GM19351 (cell line): ENCODE measurements at regions not wholly inside any gene's neighbourhood (a gene's known extent, or its start where the extent isn't known, plus 50 kb on each side); places are given as distances from the start of the nearest gene placed in this dataset.
"Not testable (repeated sequence)": the region's sequence is repeated elsewhere in the genome, so short reads cannot be mapped to it uniquely, and the experiment has no call there.

Experiments
- ATAC-seq: cut with Tn5 transposase; IDR thresholded peaks from one replicate; pipeline ENCODE4 v1.9.1; 2021; ENCODE audit warnings: mild to moderate bottlenecking, moderate library complexity; ENCODE audit not compliant: unreplicated experiment

DNA sequence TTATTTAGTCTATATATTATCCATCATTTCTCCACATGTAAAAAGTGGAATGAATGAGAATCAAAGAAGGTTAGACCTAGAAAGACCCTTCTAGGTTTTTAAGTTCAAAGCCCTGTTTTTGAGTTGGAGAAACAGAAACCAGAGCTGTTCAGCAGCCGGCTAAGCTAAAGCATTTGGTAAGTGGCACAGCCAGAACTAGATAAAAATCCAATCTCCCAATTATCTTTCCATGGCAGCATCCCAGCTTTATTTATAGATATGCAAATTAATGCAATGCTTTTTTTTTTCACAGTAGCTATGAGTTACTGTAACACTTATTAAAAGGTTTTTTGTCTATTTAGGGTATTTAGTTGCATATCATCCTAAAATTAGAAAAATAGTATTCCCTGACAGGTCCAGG, 85.1 kb downstream of the NIBAN1 start:
- no peak for ATAC-seq

DNA sequence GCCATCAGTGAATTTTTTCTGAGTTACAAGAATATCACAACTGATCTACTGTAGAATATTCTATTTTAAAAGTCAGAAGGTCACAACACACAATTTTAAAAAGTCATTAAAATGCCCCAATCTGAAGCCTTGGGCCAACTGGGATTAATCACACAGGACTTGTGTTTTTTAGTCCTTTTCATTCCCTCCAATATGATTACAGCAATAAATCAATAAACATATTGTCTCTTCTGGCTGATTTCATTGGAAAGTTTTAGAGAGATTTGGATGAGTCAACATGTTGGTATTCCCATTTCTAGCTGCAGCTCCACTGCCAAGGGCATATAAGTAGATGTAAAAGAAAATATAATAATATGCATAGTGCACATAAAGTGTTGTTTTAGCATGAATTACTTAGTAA, 85.8 kb downstream of the NIBAN1 start:
- ATAC-seq = no peak

DNA sequence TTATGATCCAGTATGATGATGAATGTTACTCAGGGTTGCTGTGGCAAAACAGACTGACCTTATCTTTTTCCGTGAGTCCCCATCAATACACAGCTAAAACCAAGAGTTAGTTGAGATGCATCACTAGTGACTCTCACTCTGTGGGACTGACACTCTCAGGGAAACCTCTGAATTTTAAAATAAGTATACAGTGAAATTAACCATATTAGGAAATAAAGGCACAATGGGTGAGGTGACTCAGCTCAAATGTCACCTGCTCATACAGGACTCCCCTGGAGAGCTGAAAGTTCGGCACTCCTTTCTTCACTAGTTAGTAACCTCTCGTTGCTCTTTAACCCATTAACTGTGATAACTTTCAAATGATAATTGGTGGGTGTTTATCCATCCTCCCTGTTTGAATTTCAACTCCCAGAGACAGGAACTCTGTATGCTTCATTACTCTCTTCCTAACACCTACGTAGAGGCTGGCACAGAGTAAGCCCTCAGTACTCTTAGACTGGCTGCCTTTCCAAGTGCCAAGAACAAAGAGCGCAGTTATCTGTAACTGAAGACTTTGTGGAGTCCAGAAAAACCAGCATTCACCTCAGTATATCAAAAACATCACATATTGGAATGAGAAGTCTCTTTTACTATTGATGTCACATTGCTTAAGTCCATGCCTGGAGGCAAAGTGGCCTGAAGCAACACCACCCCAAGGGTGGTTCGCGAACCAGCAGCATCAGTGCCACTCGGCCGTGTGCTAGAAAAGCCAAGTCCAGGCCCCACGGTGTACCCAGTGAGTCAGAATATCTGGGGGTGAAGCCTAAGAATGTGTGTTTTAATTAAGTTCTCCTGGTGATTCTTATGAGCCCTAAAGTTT, 91.1 kb downstream of the NIBAN1 start:
- peak; percentile 32 for ATAC-seq

DNA sequence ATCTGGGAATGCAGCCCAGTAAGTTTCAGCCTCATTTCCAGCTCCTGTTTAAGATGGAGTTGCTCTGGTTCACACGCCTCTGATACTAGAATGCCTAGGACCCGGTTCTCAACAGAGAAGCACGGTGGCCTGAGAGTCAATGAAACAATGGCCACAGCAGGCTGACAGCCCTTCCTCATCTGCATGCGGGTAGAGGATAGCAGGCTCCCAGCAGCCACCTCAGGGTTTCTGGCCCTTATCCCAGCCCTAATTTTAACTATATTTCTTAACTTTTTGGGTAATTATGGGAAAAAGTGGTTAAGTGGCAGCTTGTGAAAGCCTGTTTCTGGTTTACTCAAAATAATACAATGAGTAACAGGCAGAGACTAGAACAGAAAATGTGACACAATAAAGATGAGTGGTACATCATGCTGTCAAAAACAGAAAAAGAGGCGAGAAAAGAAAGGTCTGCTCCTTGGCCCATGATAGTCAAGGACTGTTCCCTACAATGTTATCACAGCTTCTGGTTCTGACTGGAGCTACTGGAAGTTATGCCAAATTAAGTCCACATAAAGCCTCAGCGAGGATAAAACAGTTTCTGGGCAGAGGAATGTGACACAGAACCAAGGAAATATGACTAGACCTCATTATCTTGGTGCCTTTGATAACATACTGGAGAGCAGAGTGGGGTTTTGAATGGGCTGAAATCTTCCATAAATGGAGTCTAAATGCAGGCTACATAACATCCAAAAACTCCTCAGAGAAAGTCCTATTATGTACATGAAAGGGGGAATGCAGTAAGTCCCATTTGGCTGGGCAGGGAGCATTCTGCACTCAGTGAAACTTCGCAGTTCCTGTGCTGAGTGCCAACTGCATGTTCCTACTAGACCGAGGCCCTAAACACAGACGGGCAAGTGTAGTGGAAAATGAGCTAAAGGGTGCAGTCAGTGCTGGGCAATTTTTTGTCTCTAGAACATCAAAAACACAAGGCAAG, 92.1 kb downstream of the NIBAN1 start:
- ATAC-seq = peak; percentile 62

- no peak for ATAC-seq
Measured at GRCh38 chr1:184879876-184880557, 94.3 kb downstream of the NIBAN1 start.

GRCh38 chr1:184878602-184879001, 95.7 kb downstream of the NIBAN1 start:
- ATAC-seq = no peak

GRCh38 chr1:184878002-184878401, 96.3 kb downstream of the NIBAN1 start:
- no peak for ATAC-seq

DNA sequence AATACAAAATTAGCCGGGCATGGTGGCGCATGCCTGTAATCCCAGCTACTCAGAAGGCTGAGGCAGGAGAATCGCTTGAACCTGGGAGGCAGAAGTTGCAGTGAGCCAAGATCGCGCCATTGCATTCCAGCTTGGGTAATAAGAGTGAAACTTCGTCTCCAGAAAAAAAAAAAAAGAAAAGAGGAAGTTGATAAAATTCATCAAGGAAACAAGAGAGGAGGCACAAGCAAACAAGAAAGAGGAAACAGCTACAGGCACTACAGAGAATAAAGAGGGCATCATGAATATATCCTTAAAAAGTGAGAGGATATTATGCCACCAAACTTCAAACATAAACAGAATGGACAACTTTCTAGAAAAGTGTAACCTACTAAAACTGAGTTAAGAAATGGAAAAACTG, 98.3 kb downstream of the NIBAN1 start:
- not testable (repeated sequence) for ATAC-seq

DNA sequence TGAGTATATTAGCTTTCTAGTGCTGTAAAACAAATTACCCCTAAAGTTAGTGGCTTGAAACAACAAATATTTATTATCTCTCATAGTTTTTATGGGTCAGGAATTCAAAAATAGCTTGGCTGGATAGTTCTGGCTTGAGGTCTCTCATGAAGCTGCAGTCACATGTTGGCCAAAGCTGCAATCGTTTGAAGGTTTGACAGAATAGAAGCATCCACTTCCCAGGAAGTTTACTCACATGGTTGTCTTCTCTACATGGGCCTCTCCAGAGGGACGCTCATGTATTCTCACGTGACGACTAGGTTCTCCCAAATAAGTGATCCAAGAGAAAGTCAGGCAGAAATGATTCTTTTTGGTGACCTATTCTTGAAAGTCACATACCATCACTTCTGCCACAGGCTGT, 99.1 kb downstream of the NIBAN1 start:
- no peak for ATAC-seq

DNA sequence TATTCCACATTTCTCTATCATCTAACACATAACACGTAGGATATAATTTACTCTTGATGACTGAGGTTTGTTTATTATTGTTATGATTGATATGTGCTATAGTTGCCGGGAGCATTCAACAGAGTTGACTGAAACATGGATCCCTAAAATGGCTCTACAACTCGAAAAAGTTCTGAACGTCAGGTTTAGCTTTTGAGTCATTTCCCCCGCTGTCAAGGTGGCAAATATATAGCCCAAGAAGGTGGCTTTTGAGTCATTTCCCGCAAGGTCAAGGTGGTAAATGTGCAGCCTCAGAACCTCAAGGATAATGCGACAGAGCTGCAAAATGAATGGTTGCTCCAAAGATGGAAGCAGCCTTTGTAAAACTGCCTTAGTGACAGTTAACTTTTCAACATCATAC, 104.0 kb downstream of the NIBAN1 start:
- no peak for ATAC-seq

GRCh38 chr1:184867866-184868689, 106.2 kb downstream of the NIBAN1 start:
- ATAC-seq = no peak

- peak; percentile 93 for ATAC-seq
Measured at GRCh38 chr1:184866991-184867788, 107.1 kb downstream of the NIBAN1 start.

- peak; percentile 18 for ATAC-seq
Measured at GRCh38 chr1:184866586-184866985, 107.7 kb downstream of the NIBAN1 start.

- no peak for ATAC-seq
Measured at GRCh38 chr1:184865831-184866230, 108.5 kb downstream of the NIBAN1 start.

DNA sequence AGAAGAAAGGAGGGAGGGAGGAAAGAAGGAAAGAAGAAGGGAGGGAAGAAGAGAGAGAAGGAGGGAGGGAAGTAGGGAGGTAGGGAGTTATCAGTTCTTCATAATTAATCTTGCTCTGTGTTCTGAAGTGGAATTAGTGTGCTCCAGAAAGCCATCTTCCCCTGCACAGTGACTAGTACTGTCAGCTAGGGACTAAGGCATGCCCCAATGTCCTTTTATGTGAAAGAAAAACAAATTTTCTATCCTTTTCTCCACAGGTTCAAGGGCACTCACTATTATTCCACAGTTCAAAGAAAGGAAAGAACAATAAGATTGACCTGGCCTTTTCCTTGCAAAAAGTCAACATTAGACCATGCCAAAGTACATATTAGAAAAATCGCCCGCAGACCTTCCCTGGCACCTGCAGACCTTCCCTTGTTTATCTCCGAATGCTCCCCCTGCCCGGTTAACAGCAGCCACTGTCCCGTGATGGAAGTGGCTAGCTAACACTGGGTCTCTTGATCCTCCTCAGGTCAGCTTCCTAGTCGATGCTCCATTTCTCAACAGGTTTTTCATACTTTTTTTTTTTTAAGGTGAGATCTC, 107.2 kb upstream of the EDEM3 start:
- ATAC-seq = no peak

- peak; percentile 44 for ATAC-seq
Measured at GRCh38 chr1:184860985-184861754, 106.5 kb upstream of the EDEM3 start.

DNA sequence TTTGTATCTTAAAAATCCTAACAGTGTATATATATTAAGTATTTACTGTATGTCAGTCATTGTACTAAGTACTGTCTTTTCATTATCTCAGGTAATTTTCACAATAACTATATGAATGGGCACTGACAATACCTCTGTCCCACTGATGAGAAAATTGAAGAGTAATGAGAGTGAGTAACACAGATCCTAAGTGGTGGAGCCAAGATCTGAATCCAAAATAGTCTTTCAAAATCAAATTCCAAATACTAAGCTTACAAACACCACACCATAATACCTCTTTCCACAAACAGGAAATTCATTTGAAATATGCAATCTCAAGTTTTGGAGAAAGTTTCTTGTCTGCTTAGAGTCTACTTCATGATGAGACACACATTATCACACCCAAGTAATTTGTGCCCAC, 105.9 kb upstream of the EDEM3 start:
- peak; percentile 15 for ATAC-seq

DNA sequence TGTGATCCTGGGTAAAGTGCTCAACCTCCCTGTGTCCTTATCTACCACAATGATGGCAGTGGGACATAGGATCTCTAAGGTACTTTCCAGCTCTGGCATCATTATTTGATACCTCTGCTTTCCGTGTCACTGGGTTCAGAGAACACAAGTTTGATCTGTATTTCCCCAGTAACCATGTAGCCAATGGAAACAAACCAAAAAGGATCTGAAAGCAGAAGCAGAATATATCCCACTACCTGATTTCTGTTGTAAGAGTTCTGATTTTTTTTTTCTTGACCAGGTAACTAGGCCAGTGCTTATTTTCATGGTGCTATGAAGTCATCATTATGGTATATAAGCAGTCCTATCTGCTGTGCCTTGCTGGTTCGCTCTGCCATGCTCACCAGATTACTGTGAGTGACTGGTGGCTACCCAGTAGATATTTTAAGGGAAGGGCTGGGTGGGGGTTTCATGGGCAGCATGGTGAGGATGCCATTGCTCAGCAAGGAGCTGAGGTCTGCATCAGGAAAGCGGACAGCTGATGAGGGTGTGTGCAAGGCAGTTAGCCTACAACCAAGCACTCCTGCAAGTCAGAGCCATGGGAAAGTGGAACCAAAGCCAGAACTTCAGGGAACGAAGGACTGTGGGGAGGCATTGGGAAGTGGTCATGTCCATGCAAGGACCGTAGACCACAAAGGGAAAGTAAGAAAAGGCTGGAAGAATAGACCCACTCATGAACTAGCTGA, 104.9 kb upstream of the EDEM3 start:
- ATAC-seq = peak; percentile 64
